Vagina (tissue), 2 donors: ENCODE measurements at regions not wholly inside any gene's neighbourhood (a gene's known extent, or its start where the extent isn't known, plus 50 kb on each side); places are given as distances from the start of the nearest gene placed in this dataset.

Experiments used
- POLR2A ChIP-seq, 2 donors: fragments of 450-650 bp; IDR thresholded peaks; one replicate each; pipeline ENCODE4 v1.6.1; 2017; ENCODE audit warnings: antibody characterized with exemption in 2 of 2, mild to moderate bottlenecking in 2 of 2, moderate library complexity in 2 of 2
- POLR2AphosphoS5 ChIP-seq, 2 donors: sonication (generic); formaldehyde crosslinking; IDR thresholded peaks; one replicate each; pipeline ENCODE4 v1.9.0; 2017; ENCODE audit warnings: antibody characterized with exemption in 2 of 2, mild to moderate bottlenecking in 2 of 2, low read depth in 1 of 2; ENCODE audit not compliant: insufficient read depth in 1 of 2
- TF ChIP-seq, protein P1 (sequence below), 3 experiments: fragments of 450-650 bp in 2 of 3; fragments of 200-600 bp in 1 of 3; sonication (generic) in 1 of 3; IDR thresholded peaks; one replicate each; pipeline ENCODE4 v1.5.1; 2017 to 2019; ENCODE audit warnings: antibody characterized with exemption in 3 of 3, mild to moderate bottlenecking in 2 of 3, moderate library complexity in 2 of 3

GRCh38 chr1:175829845-175830244, 86.5 kb upstream of the TNR start:
- TF ChIP-seq, protein P1, sequence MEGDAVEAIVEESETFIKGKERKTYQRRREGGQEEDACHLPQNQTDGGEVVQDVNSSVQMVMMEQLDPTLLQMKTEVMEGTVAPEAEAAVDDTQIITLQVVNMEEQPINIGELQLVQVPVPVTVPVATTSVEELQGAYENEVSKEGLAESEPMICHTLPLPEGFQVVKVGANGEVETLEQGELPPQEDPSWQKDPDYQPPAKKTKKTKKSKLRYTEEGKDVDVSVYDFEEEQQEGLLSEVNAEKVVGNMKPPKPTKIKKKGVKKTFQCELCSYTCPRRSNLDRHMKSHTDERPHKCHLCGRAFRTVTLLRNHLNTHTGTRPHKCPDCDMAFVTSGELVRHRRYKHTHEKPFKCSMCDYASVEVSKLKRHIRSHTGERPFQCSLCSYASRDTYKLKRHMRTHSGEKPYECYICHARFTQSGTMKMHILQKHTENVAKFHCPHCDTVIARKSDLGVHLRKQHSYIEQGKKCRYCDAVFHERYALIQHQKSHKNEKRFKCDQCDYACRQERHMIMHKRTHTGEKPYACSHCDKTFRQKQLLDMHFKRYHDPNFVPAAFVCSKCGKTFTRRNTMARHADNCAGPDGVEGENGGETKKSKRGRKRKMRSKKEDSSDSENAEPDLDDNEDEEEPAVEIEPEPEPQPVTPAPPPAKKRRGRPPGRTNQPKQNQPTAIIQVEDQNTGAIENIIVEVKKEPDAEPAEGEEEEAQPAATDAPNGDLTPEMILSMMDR (IDR thresholded peaks at IDR 0.05) = no peak
- TF ChIP-seq POLR2A (IDR thresholded peaks at IDR 0.05) = no peak
- no peak for TF ChIP-seq POLR2AphosphoS5 (IDR thresholded peaks at IDR 0.05; ENCODE audit: insufficient read depth in 1 of 2, low read depth in 1 of 2)
